ENCODE measurements at regions not wholly inside any gene's neighbourhood (a gene's known extent, or its start where the extent isn't known, plus 50 kb on each side); places are given as distances from the start of the nearest gene placed in this dataset.

DNA sequence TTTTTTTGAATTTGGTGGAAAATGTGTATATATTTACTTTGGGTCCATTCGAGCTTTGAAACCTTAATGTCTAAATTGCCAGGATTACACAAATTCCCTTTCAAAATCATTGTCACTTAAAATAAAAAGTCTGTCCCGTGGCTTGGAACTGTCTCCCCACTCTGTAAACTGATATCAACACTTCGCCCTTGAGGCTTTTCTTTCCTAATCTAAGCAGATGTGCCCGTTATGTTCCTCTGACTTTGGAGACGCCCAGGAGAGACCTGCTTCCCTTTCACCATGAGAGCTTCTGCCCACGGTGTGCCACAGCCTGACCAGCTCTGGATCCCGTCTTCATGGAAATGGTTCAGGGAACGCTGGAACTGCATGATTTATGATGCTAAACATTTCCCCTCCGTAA, 151.3 kb downstream of the C16orf95 start:
- intact Hi-C loops (cut with micrococcal nuclease; ENCODE audit: unreplicated experiment) (no loop called here), in situ Hi-C loops (cut with MboI) (no loop called here)

More for the DNA sequence above, 151.3 kb downstream of the C16orf95 start:
- BruUV-seq (replicated peaks), result no TSS peak
- H3K79me2 ChIP-seq (ENCODE audit: control insufficient read depth, insufficient read depth, low read length), result no peaks in the 10 kb centered on the region
- no peaks in the 10 kb centered on the region for H4K20me1 ChIP-seq (ENCODE audit: control insufficient read depth, insufficient read depth)
- no peak overlapping the region for H2AFZ ChIP-seq (ENCODE audit: control insufficient read depth, low read depth, low read length)
- FAIRE-seq (no peak), ATAC-seq (no peak), DNase-seq (ENCODE audit: low read depth, low spot score) (no peak)
- H3K27me3 ChIP-seq (replicated peaks in 1 of 2; ENCODE audit: control insufficient read depth in 2 of 2, insufficient read depth in 2 of 2, low read length in 1 of 2), result no peaks in the 10 kb centered on the region
- H3K9ac ChIP-seq (ENCODE audit: control insufficient read depth, insufficient read depth, low read length), result no peak overlapping the region
- TF ChIP-seq CHD2 (IDR thresholded peaks at IDR 0.05; ENCODE audit: borderline replicate concordance, low read depth, low read length), result no peak
- TF ChIP-seq IRF4 (IDR thresholded peaks at IDR 0.05; ENCODE audit: low read depth, low read length), result no peak
- TF ChIP-seq, protein P1, sequence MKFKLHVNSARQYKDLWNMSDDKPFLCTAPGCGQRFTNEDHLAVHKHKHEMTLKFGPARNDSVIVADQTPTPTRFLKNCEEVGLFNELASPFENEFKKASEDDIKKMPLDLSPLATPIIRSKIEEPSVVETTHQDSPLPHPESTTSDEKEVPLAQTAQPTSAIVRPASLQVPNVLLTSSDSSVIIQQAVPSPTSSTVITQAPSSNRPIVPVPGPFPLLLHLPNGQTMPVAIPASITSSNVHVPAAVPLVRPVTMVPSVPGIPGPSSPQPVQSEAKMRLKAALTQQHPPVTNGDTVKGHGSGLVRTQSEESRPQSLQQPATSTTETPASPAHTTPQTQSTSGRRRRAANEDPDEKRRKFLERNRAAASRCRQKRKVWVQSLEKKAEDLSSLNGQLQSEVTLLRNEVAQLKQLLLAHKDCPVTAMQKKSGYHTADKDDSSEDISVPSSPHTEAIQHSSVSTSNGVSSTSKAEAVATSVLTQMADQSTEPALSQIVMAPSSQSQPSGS (IDR thresholded peaks at IDR 0.05; ENCODE audit: low read length), result no peak
- no peak for TF ChIP-seq SUZ12 (IDR thresholded peaks at IDR 0.05; ENCODE audit: unreplicated experiment)
- no peak for TF ChIP-seq EP300 (IDR thresholded peaks at IDR 0.05; ENCODE audit: borderline replicate concordance in 1 of 2, control insufficient read depth in 1 of 2, low read depth in 2 of 2, low read length in 2 of 2)
- TF ChIP-seq, protein P2, sequence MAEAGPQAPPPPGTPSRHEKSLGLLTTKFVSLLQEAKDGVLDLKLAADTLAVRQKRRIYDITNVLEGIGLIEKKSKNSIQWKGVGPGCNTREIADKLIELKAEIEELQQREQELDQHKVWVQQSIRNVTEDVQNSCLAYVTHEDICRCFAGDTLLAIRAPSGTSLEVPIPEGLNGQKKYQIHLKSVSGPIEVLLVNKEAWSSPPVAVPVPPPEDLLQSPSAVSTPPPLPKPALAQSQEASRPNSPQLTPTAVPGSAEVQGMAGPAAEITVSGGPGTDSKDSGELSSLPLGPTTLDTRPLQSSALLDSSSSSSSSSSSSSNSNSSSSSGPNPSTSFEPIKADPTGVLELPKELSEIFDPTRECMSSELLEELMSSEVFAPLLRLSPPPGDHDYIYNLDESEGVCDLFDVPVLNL (IDR thresholded peaks at IDR 0.05; ENCODE audit: low read depth, low read length), result no peak
- TF ChIP-seq, protein P3, sequence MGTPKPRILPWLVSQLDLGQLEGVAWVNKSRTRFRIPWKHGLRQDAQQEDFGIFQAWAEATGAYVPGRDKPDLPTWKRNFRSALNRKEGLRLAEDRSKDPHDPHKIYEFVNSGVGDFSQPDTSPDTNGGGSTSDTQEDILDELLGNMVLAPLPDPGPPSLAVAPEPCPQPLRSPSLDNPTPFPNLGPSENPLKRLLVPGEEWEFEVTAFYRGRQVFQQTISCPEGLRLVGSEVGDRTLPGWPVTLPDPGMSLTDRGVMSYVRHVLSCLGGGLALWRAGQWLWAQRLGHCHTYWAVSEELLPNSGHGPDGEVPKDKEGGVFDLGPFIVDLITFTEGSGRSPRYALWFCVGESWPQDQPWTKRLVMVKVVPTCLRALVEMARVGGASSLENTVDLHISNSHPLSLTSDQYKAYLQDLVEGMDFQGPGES (IDR thresholded peaks at IDR 0.05), result no peak
- TF ChIP-seq ETV6 (conservative IDR thresholded peaks at IDR 0.05 in 1 of 2, IDR thresholded peaks at IDR 0.05 in 1 of 2; ENCODE audit: borderline replicate concordance in 1 of 2, low read depth in 1 of 2), result no peak
- H3K9me3 ChIP-seq (replicated peaks; ENCODE audit: control insufficient read depth, insufficient read depth, low read length), result no peaks in the 10 kb centered on the region
- 19% methylated on average over 9 of the region's 9 CpGs for WGBS (ENCODE audit: insufficient coverage, insufficient replicate concordance, low lambda C conversion rate, missing lambda C conversion rate)
- no peak overlapping the region for H3K4me2 ChIP-seq (ENCODE audit: control insufficient read depth, insufficient read depth)
- ChIA-PET RAD21 (ENCODE audit: unreplicated experiment) (no interaction called here), CTCF (interaction anchor here (1.1 kb wide), 1 partner anchor 601 kb away, joined by 3 read pairs; no protein-coding TSS in a partner anchor), POLR2A (no interaction called here), SMC1A (ENCODE audit: uncharacterized antibody, unreplicated experiment) (no interaction called here)
- H3K36me3 ChIP-seq (ENCODE audit: control insufficient read depth in 2 of 2, insufficient read depth in 2 of 2, low read length in 1 of 2), result no peaks in the 10 kb centered on the region
- H3K4me1 ChIP-seq (ENCODE audit: control insufficient read depth, insufficient read depth, low read length), result no peaks in the 10 kb centered on the region
- H3K27ac ChIP-seq (ENCODE audit: control insufficient read depth, insufficient read depth), result no peak overlapping the region
- H3K4me3 ChIP-seq, result no peak overlapping the region
